ENCODE measurements at regions not wholly inside any gene's neighbourhood (a gene's known extent, or its start where the extent isn't known, plus 50 kb on each side); places are given as distances from the start of the nearest gene placed in this dataset.

DNA sequence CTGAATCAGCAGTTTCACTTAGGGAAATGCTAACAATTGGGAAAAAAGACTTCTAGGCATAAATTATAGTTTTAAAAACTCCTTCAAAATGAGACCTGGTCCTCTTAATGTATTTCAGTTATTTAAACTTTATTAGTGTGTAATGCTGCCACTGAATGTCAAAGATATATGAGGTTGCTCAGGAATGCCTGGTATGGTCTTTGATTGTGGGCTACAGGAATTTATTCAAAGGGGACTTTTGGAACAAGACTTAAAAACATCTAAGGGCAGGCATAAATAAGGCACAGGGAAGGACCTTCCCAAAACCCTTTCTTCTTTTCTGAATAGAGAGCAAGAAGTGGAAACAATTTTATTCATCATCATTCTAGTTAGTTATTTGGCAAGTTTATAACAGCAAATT, 439.1 kb downstream of the TLL1 start:
- Histone ChIP-seq H2AFZ (ENCODE audit: low read depth, low read length) (no peak overlapping the region), H3K4me2 (ENCODE audit: insufficient read depth, low read length) (no peak overlapping the region), H3K9ac (ENCODE audit: insufficient read depth in 1 of 2, low read depth in 2 of 2, low read length in 2 of 2) (no peak overlapping the region), H3K9me3 (replicated peaks; ENCODE audit: control insufficient read depth, insufficient read depth, low read depth, low read length) (peaks cover 2% of the 10 kb centered on the region; the same call in 1 of the 2 replicates), H3K4me1 (replicated peaks in 1 of 2; ENCODE audit: control insufficient read depth in 2 of 2, insufficient read depth in 2 of 2, low read length in 2 of 2) (no peaks in the 10 kb centered on the region), H4K20me1 (replicated peaks; ENCODE audit: control insufficient read depth, insufficient read depth, low read length) (no peaks in the 10 kb centered on the region), H3K9me1 (ENCODE audit: control insufficient read depth, insufficient read depth, low read length) (no peaks in the 10 kb centered on the region), H3K27ac (ENCODE audit: extremely low read depth, low read depth, low read length) (no peak overlapping the region), H3K27me3 (ENCODE audit: control insufficient read depth in 2 of 2, insufficient read depth in 2 of 2, low read length in 2 of 2) (no peaks in the 10 kb centered on the region), H3K79me2 (ENCODE audit: control insufficient read depth, insufficient read depth, low read length) (no peaks in the 10 kb centered on the region), H3K4me3 (no peak overlapping the region), H3K36me3 (ENCODE audit: control insufficient read depth, insufficient read depth, low read length) (no peaks in the 10 kb centered on the region)
- ChIA-PET POLR2A (no interaction called here), CTCF (ENCODE audit: low intra/inter-chr PET ratio) (no interaction called here)
- ATAC-seq = no peak
- intact Hi-C loops (cut with micrococcal nuclease) (no loop called here), in situ Hi-C loops (cut with MboI) (no loop called here)
- DNase-seq (ENCODE audit: extremely low read depth in 1 of 4, low spot score in 3 of 4) = no peak
- TF ChIP-seq CHAMP1 (IDR thresholded peaks at IDR 0.05) (no peak), BRF2 (IDR thresholded peaks at IDR 0.05; ENCODE audit: borderline replicate concordance, insufficient read depth, insufficient read length) (no peak), TAF9B (IDR thresholded peaks at IDR 0.05; ENCODE audit: partially characterized antibody) (no peak), E2F4 (CRISPR knock-in tag; IDR thresholded peaks at IDR 0.05; ENCODE audit: low read depth) (no peak), SRSF1 (IDR thresholded peaks at IDR 0.05; ENCODE audit: low read depth, low read length) (no peak)
- FAIRE-seq = no peak
- BruUV-seq (replicated peaks) = no TSS peak
